ENCODE measurements at regions not wholly inside any gene's neighbourhood (a gene's known extent, or its start where the extent isn't known, plus 50 kb on each side); places are given as distances from the start of the nearest gene placed in this dataset.

DNA sequence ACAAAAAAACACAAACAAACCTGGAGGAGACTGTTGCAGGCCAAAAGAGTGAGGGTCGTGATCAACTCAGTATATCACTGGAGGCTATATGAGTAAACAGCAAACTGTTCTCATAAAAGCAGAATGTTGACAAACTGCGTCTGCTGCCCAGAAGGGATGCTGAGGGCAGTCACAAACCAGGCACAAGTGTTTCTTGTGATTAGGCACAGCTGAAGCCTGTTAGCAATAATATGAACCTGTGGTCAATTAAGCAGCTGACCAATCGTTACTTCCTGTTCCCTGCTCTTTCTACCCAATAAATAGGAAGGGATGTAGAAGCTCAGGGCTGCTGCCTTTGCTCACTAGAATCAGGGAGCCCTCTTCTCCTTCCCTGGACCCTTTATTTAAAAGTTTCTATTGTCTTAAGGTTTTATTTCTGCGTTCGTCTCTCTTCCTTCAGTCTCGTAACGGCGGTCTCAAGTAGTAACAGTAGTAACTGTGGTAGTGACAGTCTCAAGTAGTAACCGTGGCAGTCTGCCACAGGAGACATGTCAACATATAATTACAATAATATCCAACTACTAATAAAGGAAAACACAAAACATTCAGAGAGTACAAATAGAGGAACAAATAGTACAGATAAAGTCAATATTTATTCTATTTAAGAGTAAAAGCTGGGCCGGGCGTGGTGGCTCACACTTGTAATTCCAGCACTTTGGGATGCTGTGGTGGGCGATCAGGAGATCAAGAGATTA, 698.4 kb upstream of the CCDC54 start:
- Histone ChIP-seq H3K36me3 (ENCODE audit: insufficient read depth) (no peaks in the 10 kb centered on the region), H2AFZ (no peak overlapping the region), H3K9me2 (ENCODE audit: insufficient read depth) (0 out of 2 replicates have a peak, but pooled peaks cover 6% of the 10 kb centered on the region), H3K27ac (ENCODE audit: low read depth) (no peak overlapping the region), H4K20me1 (replicated peaks; ENCODE audit: insufficient read depth) (no peaks in the 10 kb centered on the region), H3F3A (replicated peaks; ENCODE audit: low read depth) (no peaks in the 10 kb centered on the region), H3K4me3 (no peak overlapping the region), H3K79me2 (replicated peaks; ENCODE audit: insufficient read depth) (no peaks in the 10 kb centered on the region), H3K27me3 (ENCODE audit: insufficient read depth) (no peaks in the 10 kb centered on the region), H3K4me2 (no peak overlapping the region), H3K4me1 (ENCODE audit: insufficient read depth) (no peaks in the 10 kb centered on the region)
- H3K36me3 Mint-ChIP-seq (ENCODE audit: low read depth): no peaks in the 10 kb centered on the region; the same call in 2 of the 3 replicates
- H3K4me1 Mint-ChIP-seq: no peaks in the 10 kb centered on the region
- H3K9me3 Mint-ChIP-seq: no peaks in the 10 kb centered on the region; the same call in 2 of the 3 replicates
- ATAC-seq: no peak
- DNase-seq (ENCODE audit: low spot score): no peak
- H3K4me3 Mint-ChIP-seq: no peak overlapping the region
- no peak for TF ChIP-seq STAT1 (IDR thresholded peaks at IDR 0.05; ENCODE audit: unreplicated experiment)
- no peak for TF ChIP-seq ZNF462 (CRISPR knock-in tag; IDR thresholded peaks at IDR 0.05)
- TF ChIP-seq, protein P1, sequence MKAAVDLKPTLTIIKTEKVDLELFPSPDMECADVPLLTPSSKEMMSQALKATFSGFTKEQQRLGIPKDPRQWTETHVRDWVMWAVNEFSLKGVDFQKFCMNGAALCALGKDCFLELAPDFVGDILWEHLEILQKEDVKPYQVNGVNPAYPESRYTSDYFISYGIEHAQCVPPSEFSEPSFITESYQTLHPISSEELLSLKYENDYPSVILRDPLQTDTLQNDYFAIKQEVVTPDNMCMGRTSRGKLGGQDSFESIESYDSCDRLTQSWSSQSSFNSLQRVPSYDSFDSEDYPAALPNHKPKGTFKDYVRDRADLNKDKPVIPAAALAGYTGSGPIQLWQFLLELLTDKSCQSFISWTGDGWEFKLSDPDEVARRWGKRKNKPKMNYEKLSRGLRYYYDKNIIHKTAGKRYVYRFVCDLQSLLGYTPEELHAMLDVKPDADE (IDR thresholded peaks at IDR 0.05): no peak
- no peak for TF ChIP-seq EZH2 (IDR thresholded peaks at IDR 0.05; ENCODE audit: low read depth, unreplicated experiment)
- no peak for TF ChIP-seq REST (IDR thresholded peaks at IDR 0.05; ENCODE audit: unreplicated experiment)
- TF ChIP-seq ZNF331 (CRISPR knock-in tag; IDR thresholded peaks at IDR 0.05; ENCODE audit: low read depth): no peak
- TF ChIP-seq NANOG (IDR thresholded peaks at IDR 0.05; ENCODE audit: borderline replicate concordance): no peak
- no peak for TF ChIP-seq EZH2phosphoT487 (IDR thresholded peaks at IDR 0.05; ENCODE audit: unreplicated experiment)
- TF ChIP-seq, protein P2, sequence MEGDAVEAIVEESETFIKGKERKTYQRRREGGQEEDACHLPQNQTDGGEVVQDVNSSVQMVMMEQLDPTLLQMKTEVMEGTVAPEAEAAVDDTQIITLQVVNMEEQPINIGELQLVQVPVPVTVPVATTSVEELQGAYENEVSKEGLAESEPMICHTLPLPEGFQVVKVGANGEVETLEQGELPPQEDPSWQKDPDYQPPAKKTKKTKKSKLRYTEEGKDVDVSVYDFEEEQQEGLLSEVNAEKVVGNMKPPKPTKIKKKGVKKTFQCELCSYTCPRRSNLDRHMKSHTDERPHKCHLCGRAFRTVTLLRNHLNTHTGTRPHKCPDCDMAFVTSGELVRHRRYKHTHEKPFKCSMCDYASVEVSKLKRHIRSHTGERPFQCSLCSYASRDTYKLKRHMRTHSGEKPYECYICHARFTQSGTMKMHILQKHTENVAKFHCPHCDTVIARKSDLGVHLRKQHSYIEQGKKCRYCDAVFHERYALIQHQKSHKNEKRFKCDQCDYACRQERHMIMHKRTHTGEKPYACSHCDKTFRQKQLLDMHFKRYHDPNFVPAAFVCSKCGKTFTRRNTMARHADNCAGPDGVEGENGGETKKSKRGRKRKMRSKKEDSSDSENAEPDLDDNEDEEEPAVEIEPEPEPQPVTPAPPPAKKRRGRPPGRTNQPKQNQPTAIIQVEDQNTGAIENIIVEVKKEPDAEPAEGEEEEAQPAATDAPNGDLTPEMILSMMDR (conservative IDR thresholded peaks at IDR 0.05; ENCODE audit: low read depth in 2 of 2): no peak
- no peak for TF ChIP-seq CREB1 (CRISPR knock-in tag; IDR thresholded peaks at IDR 0.05; ENCODE audit: low read depth)
- no peak for TF ChIP-seq JUNB (IDR thresholded peaks at IDR 0.05; ENCODE audit: unreplicated experiment)
- no peak for TF ChIP-seq POLR2AphosphoS5 (IDR thresholded peaks at IDR 0.05; ENCODE audit: low read depth)
- no peak for TF ChIP-seq ZNF114 (CRISPR knock-in tag; IDR thresholded peaks at IDR 0.05)
- H3K27ac Mint-ChIP-seq: no peak overlapping the region
- H3K27me3 Mint-ChIP-seq (ENCODE audit: insufficient read depth, low read depth, poor library complexity): no peaks in the 10 kb centered on the region

Measured in GM23338 (cell line).